ENCODE measurements at regions not wholly inside any gene's neighbourhood (a gene's known extent, or its start where the extent isn't known, plus 50 kb on each side); places are given as distances from the start of the nearest gene placed in this dataset.

GRCh38 chr5:43774881-43775399, 172.0 kb downstream of the NNT start:
- Histone ChIP-seq H3K4me1 (peaks cover 0 to 15% (median 3%) of the 10 kb centered on the region in 6 donors), H3K4me3 (no peak overlapping the region), H3K36me3 (no peaks in the 10 kb centered on the region), H3K27ac (no peak overlapping the region), H3K27me3 (replicated peaks in 1 of 7) (no peaks in the 10 kb centered on the region), H3K9me3 (peaks cover 0 to 5% (median 0%) of the 10 kb centered on the region in 8 donors)
- intact Hi-C loops (cut with DNase I; ENCODE audit: low total_unique reads): no loop called here
- 93 to 98% (median 97%) methylated on average over 1 of the region's 1 CpG for WGBS, 5 donors
- no peak for DNase-seq
- TF ChIP-seq CTCF (IDR thresholded peaks at IDR 0.05 in 8 of 11, conservative IDR thresholded peaks at IDR 0.05 in 3 of 11) (no peak), POLR2A (IDR thresholded peaks at IDR 0.05) (no peak)

- peaks cover 0 to 5% (median 0%) of the 10 kb centered on the region in 8 donors for H3K9me3 ChIP-seq
- 39 to 91% (median 57%) methylated on average over 1 of the region's 1 CpG for WGBS, 5 donors
- intact Hi-C loops (cut with DNase I; ENCODE audit: low total_unique reads): no loop called here
- H3K27me3 ChIP-seq (replicated peaks in 1 of 7): no peaks in the 10 kb centered on the region
- no peak overlapping the region for H3K27ac ChIP-seq
- TF ChIP-seq POLR2AphosphoS5 (IDR thresholded peaks at IDR 0.05) (no peak), POLR2A (IDR thresholded peaks at IDR 0.05) (no peak), CTCF (IDR thresholded peaks at IDR 0.05 in 8 of 11, conservative IDR thresholded peaks at IDR 0.05 in 3 of 11) (no peak)
- H3K36me3 ChIP-seq: no peaks in the 10 kb centered on the region
- H3K4me1 ChIP-seq: peaks cover 0 to 15% (median 3%) of the 10 kb centered on the region in 6 donors
- no peak overlapping the region for H3K4me3 ChIP-seq
- no peak for DNase-seq
Observed at GRCh38 chr5:43773478-43773844, 170.5 kb downstream of the NNT start.

- DNase-seq: no peak
- Histone ChIP-seq H3K9me3 (peaks cover 0 to 5% (median 0%) of the 10 kb centered on the region in 8 donors), H3K4me1 (peaks cover 0 to 15% (median 3%) of the 10 kb centered on the region in 6 donors), H3K4me3 (no peak overlapping the region), H3K27me3 (replicated peaks in 1 of 7) (no peaks in the 10 kb centered on the region), H3K27ac (no peak overlapping the region), H3K36me3 (no peaks in the 10 kb centered on the region)
- TF ChIP-seq POLR2AphosphoS5 (IDR thresholded peaks at IDR 0.05) (no peak), POLR2A (IDR thresholded peaks at IDR 0.05) (no peak), CTCF (IDR thresholded peaks at IDR 0.05 in 8 of 11, conservative IDR thresholded peaks at IDR 0.05 in 3 of 11) (no peak)
- WGBS, 5 donors: 31 to 45% (median 39%) methylated on average over 5 of the region's 5 CpGs
- intact Hi-C loops (cut with DNase I; ENCODE audit: low total_unique reads): no loop called here
Observed at GRCh38 chr5:43772764-43773477, 169.9 kb downstream of the NNT start.

GRCh38 chr5:43772458-43772763, 169.4 kb downstream of the NNT start:
- Histone ChIP-seq H3K9me3 (no peaks in the 10 kb centered on the region), H3K4me3 (no peak overlapping the region), H3K27me3 (replicated peaks in 1 of 7) (no peaks in the 10 kb centered on the region), H3K36me3 (no peaks in the 10 kb centered on the region), H3K4me1 (peaks cover 0 to 15% (median 3%) of the 10 kb centered on the region in 6 donors), H3K27ac (no peak overlapping the region)
- 22 to 36% (median 30%) methylated on average over 1 of the region's 1 CpG for WGBS, 5 donors
- no peak for DNase-seq
- intact Hi-C loops (cut with DNase I; ENCODE audit: low total_unique reads): no loop called here
- TF ChIP-seq POLR2A (IDR thresholded peaks at IDR 0.05): no peak
- TF ChIP-seq POLR2AphosphoS5 (IDR thresholded peaks at IDR 0.05): no peak
- no peak for TF ChIP-seq CTCF (IDR thresholded peaks at IDR 0.05 in 8 of 11, conservative IDR thresholded peaks at IDR 0.05 in 3 of 11)

All from spleen (tissue), 11 donors.